Activated B cell treated with CpG ODN at 0.5 μM for 24 hours (primary cell): ENCODE measurements at regions not wholly inside any gene's neighbourhood (a gene's known extent, or its start where the extent isn't known, plus 50 kb on each side); places are given as distances from the start of the nearest gene placed in this dataset.

Experiments used
- ATAC-seq: fragments of 200-7000 bp; cut with Tn5 transposase; one replicate; pipeline ENCODE4 v1.10.0; 2021; ENCODE audit warnings: low read depth, mild to moderate bottlenecking, moderate library complexity
- CTCF ChIA-PET: fragments of 350-600 bp; sonication (Branson Sonifier 250); formaldehyde crosslinking; loops from one replicate; lab custom pipeline; 2021; ENCODE audit warnings: antibody characterized with exemption; lab: Charles Lee
- POLR2A ChIA-PET: fragments of 350-600 bp; sonication (Branson Sonifier 250); formaldehyde crosslinking; loops from one replicate; lab custom pipeline; 2021; ENCODE audit warnings: antibody characterized with exemption; lab: Charles Lee
- DNase-seq: peaks from one replicate; pipeline ENCODE4 v3.0.0; 2022
- H3K27ac Mint-ChIP-seq: one replicate; pipeline ENCODE4 v1.8.0; 2020; ENCODE audit warnings: mixed read lengths
- H3K27me3 Mint-ChIP-seq: one replicate; pipeline ENCODE4 v1.8.0; 2021; ENCODE audit warnings: mixed read lengths
- H3K36me3 Mint-ChIP-seq: one replicate; pipeline ENCODE4 v1.8.0; 2021; ENCODE audit warnings: low read depth, mixed read lengths
- H3K4me1 Mint-ChIP-seq: one replicate; pipeline ENCODE4 v1.8.0; 2021; ENCODE audit warnings: mixed read lengths
- H3K4me3 Mint-ChIP-seq: one replicate; pipeline ENCODE4 v1.8.0; 2020; ENCODE audit warnings: mild to moderate bottlenecking, mixed read lengths
- H3K9me3 Mint-ChIP-seq: one replicate; pipeline ENCODE4 v1.8.0; 2020; ENCODE audit warnings: mixed read lengths
- CTCF ChIP-seq: fragments of 200-600 bp; IDR thresholded peaks from one replicate; pipeline ENCODE4 v1.8.0; 2022; ENCODE audit warnings: antibody characterized with exemption, mild to moderate bottlenecking
- intact Hi-C: fragments of 100-400 bp; cut with micrococcal nuclease; formaldehyde crosslinking; loops from one replicate; pipeline ENCODE4 v1.15.1; 2024

DNA sequence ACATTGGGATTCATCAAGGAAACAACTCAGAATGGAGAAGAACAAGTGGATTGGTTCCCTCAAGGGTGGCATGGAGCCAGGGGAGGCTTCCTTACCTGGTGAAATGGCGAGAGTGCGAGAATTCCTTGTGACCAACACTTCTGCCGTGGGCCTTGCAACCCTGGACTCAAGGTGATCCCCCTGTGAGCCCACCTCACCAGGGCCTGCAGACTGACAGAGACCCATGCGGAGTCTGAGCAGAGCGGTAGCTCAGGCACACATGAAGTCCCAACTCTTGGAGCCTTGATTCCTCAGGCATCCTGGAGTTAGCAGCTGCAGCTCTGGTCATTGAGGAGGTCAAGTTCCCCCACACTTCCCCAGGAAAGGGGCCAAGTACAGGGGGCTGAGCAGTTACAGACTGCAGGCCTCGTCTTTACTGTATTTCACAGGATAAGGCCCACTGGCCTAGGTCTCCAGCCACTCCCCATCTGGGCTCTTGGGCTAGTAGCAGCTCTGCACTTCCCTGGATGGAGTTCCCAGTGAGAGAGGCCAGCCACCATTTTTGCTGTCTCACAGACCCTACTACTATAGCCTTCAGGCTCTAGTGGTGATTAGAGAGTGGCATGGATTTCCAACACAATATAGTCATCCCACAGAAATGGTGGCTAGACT is 269.5 kb upstream of the DCBLD2 start:
- Mint-ChIP-seq H3K27me3 (no peaks in the 10 kb centered on the region), H3K4me3 (no peak overlapping the region), H3K27ac (no peak overlapping the region), H3K36me3 (no peaks in the 10 kb centered on the region), H3K4me1 (no peaks in the 10 kb centered on the region), H3K9me3 (no peaks in the 10 kb centered on the region)
- TF ChIP-seq CTCF, result no peak
- DNase-seq (no peak), ATAC-seq (no peak)
- intact Hi-C loops, result no loop called here
- ChIA-PET CTCF (no interaction called here), POLR2A (no interaction called here)

GRCh38 chr3:99167071-99167470 is 265.6 kb upstream of the DCBLD2 start:
- H3K36me3 Mint-ChIP-seq, result no peaks in the 10 kb centered on the region
- no peak overlapping the region for H3K27ac Mint-ChIP-seq
- intact Hi-C loops, result no loop called here
- CTCF ChIA-PET, result no interaction called here
- no peaks in the 10 kb centered on the region for H3K27me3 Mint-ChIP-seq
- H3K4me1 Mint-ChIP-seq, result no peaks in the 10 kb centered on the region
- no peak for DNase-seq
- H3K9me3 Mint-ChIP-seq, result no peaks in the 10 kb centered on the region
- no peak for TF ChIP-seq CTCF
- ATAC-seq, result no peak
- POLR2A ChIA-PET, result no interaction called here
- no peak overlapping the region for H3K4me3 Mint-ChIP-seq

- no peak for TF ChIP-seq CTCF
- POLR2A ChIA-PET, result no interaction called here
- Mint-ChIP-seq H3K4me3 (no peak overlapping the region), H3K4me1 (no peaks in the 10 kb centered on the region), H3K27ac (no peak overlapping the region), H3K9me3 (peaks cover 8% of the 10 kb centered on the region), H3K36me3 (no peaks in the 10 kb centered on the region), H3K27me3 (no peaks in the 10 kb centered on the region)
- CTCF ChIA-PET, result interaction anchor here (0.9 kb wide), 1 partner anchor 9 kb away, joined by 4 read pairs; no protein-coding TSS in a partner anchor
- intact Hi-C loops, result no loop called here
- no peak for DNase-seq
- no peak for ATAC-seq
These were observed 261.8 kb upstream of the DCBLD2 start for GRCh38 chr3:99163314-99163713.

- DNase-seq (no peak), ATAC-seq (no peak)
- intact Hi-C loops, result no loop called here
- H3K27ac Mint-ChIP-seq, result no peak overlapping the region
- CTCF ChIA-PET, result no interaction called here
- POLR2A ChIA-PET, result no interaction called here
- no peaks in the 10 kb centered on the region for H3K4me1 Mint-ChIP-seq
- no peak overlapping the region for H3K4me3 Mint-ChIP-seq
- no peaks in the 10 kb centered on the region for H3K27me3 Mint-ChIP-seq
- H3K9me3 Mint-ChIP-seq, result peaks cover 14% of the 10 kb centered on the region
- no peak for TF ChIP-seq CTCF
- H3K36me3 Mint-ChIP-seq, result no peaks in the 10 kb centered on the region
These were observed 257.8 kb upstream of the DCBLD2 start for GRCh38 chr3:99159220-99159762.

DNA sequence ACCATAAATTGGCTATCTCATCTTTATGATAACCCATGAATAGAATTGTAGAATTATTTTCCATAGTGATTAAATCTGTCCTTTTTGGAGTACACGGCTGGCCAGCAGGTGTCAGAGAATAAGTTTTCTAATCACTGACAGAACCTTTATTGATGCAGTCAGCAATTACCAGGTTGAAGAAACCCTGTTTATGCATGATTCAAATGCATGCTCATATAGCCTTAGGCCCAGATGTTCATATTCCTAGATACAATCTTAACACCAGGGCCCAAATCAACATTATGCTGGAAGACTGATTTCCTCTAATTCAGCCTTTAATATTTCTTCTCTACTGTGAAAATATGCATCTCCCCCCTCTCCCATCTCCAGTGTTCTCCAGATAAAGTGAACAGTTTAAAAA is 243.5 kb upstream of the DCBLD2 start:
- no peak for TF ChIP-seq CTCF
- no peaks in the 10 kb centered on the region for H3K27me3 Mint-ChIP-seq
- H3K9me3 Mint-ChIP-seq, result peaks cover 3% of the 10 kb centered on the region
- H3K36me3 Mint-ChIP-seq, result no peaks in the 10 kb centered on the region
- ChIA-PET POLR2A (no interaction called here), CTCF (no interaction called here)
- no peak overlapping the region for H3K27ac Mint-ChIP-seq
- DNase-seq, result no peak
- no peak for ATAC-seq
- no peaks in the 10 kb centered on the region for H3K4me1 Mint-ChIP-seq
- intact Hi-C loops, result no loop called here
- no peak overlapping the region for H3K4me3 Mint-ChIP-seq
